Loucy (cell line): ENCODE measurements at regions not wholly inside any gene's neighbourhood (a gene's known extent, or its start where the extent isn't known, plus 50 kb on each side); places are given as distances from the start of the nearest gene placed in this dataset.

Experiments used
- H2AFZ ChIP-seq: fragments of 200-600 bp; sonication (generic); 2 replicates; pipeline ENCODE4 v1.6.0; 2016; ENCODE audit warnings: antibody characterized with exemption, mild to moderate bottlenecking, low read length, moderate library complexity
- H3F3A ChIP-seq: fragments of 200-600 bp; 2 replicates; pipeline ENCODE4 v1.6.0; 2016; ENCODE audit warnings: antibody characterized with exemption, low read depth, mild to moderate bottlenecking
- H3K27me3 ChIP-seq: fragments of 200-600 bp; sonication (generic); 2 replicates; pipeline ENCODE4 v1.6.1; 2014; ENCODE audit warnings: low read length, mild to moderate bottlenecking; ENCODE audit not compliant: insufficient read depth, poor library complexity, severe bottlenecking
- H3K36me3 ChIP-seq: fragments of 200-600 bp; sonication (generic); 2 replicates; pipeline ENCODE4 v1.6.1; 2016; ENCODE audit warnings: low read length; ENCODE audit not compliant: insufficient read depth
- H3K4me1 ChIP-seq: fragments of 200-600 bp; sonication (generic); 2 replicates; pipeline ENCODE4 v1.5.1; 2014; ENCODE audit warnings: low read length, mild to moderate bottlenecking; ENCODE audit not compliant: insufficient read depth, poor library complexity, severe bottlenecking
- H3K4me2 ChIP-seq: fragments of 200-600 bp; sonication (generic); 2 replicates; pipeline ENCODE4 v1.6.0; 2014; ENCODE audit warnings: antibody characterized with exemption, low read length, low read depth, mild to moderate bottlenecking; ENCODE audit not compliant: poor library complexity, severe bottlenecking
- H3K4me3 ChIP-seq: fragments of 200-600 bp; sonication (generic); 2 replicates; pipeline ENCODE4 v1.5.1; 2014; ENCODE audit warnings: low read length, mild to moderate bottlenecking, mixed read lengths; ENCODE audit not compliant: poor library complexity, severe bottlenecking
- H3K79me2 ChIP-seq: fragments of 200-600 bp; sonication (generic); 2 replicates; pipeline ENCODE4 v1.6.1; 2014; ENCODE audit warnings: low read length; ENCODE audit not compliant: insufficient read depth
- H3K9ac ChIP-seq: fragments of 200-600 bp; sonication (generic); 2 replicates; pipeline ENCODE4 v1.6.0; 2014; ENCODE audit warnings: mild to moderate bottlenecking, low read depth, low read length, moderate library complexity; ENCODE audit not compliant: poor library complexity, severe bottlenecking
- H3K9me2 ChIP-seq: fragments of 200-600 bp; sonication (generic); replicated peaks from 2 replicates; pipeline ENCODE4 v1.6.1; 2016; ENCODE audit warnings: low read depth, low read length, mixed read lengths
- H3K9me3 ChIP-seq: fragments of 200-600 bp; sonication (generic); 2 replicates; pipeline ENCODE4 v1.6.1; 2014; ENCODE audit warnings: mild to moderate bottlenecking, antibody characterized with exemption, low read length, low read depth; ENCODE audit not compliant: insufficient read depth
- H4K20me1 ChIP-seq: fragments of 200-600 bp; sonication (generic); 2 replicates; pipeline ENCODE4 v1.6.0; 2014; ENCODE audit warnings: antibody characterized with exemption, low read length, mild to moderate bottlenecking; ENCODE audit not compliant: insufficient read depth, poor library complexity, severe bottlenecking
- EZH2phosphoT487 ChIP-seq: fragments of 200-600 bp; IDR thresholded peaks from 2 replicates; pipeline ENCODE4 v1.6.1; 2018; ENCODE audit warnings: antibody characterized with exemption, mild to moderate bottlenecking, moderate library complexity, borderline replicate concordance
- TF ChIP-seq, protein P1 (sequence below): fragments of 200-600 bp; sonication (generic); conservative IDR thresholded peaks from 2 replicates; pipeline ENCODE4 v1.5.1; 2014; ENCODE audit warnings: mild to moderate bottlenecking, antibody characterized with exemption, low read length

- Histone ChIP-seq H3K36me3 (no peaks in the 10 kb centered on the region), H2AFZ (no peak overlapping the region), H3K4me1 (peaks cover 17% of the 10 kb centered on the region), H3K9ac (no peak overlapping the region), H3K9me3 (no peaks in the 10 kb centered on the region), H3K9me2 (no peaks in the 10 kb centered on the region), H3K79me2 (no peaks in the 10 kb centered on the region), H3F3A (no peaks in the 10 kb centered on the region), H3K27me3 (no peaks in the 10 kb centered on the region), H3K4me2 (peak overlapping the region; percentile 56), H3K4me3 (no peak overlapping the region), H4K20me1 (no peaks in the 10 kb centered on the region)
- no peak for TF ChIP-seq EZH2phosphoT487
- TF ChIP-seq, protein P1, sequence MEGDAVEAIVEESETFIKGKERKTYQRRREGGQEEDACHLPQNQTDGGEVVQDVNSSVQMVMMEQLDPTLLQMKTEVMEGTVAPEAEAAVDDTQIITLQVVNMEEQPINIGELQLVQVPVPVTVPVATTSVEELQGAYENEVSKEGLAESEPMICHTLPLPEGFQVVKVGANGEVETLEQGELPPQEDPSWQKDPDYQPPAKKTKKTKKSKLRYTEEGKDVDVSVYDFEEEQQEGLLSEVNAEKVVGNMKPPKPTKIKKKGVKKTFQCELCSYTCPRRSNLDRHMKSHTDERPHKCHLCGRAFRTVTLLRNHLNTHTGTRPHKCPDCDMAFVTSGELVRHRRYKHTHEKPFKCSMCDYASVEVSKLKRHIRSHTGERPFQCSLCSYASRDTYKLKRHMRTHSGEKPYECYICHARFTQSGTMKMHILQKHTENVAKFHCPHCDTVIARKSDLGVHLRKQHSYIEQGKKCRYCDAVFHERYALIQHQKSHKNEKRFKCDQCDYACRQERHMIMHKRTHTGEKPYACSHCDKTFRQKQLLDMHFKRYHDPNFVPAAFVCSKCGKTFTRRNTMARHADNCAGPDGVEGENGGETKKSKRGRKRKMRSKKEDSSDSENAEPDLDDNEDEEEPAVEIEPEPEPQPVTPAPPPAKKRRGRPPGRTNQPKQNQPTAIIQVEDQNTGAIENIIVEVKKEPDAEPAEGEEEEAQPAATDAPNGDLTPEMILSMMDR, result no peak
Measured at GRCh38 chr1:4137621-4138415, 237.7 kb upstream of the C1orf174 start.

- no peaks in the 10 kb centered on the region for H3K9me3 ChIP-seq
- TF ChIP-seq EZH2phosphoT487, result no peak
- TF ChIP-seq, protein P1, result no peak
- H3K4me2 ChIP-seq, result no peak overlapping the region
Measured at GRCh38 chr1:4139646-4140045, 239.6 kb upstream of the C1orf174 start.

DNA sequence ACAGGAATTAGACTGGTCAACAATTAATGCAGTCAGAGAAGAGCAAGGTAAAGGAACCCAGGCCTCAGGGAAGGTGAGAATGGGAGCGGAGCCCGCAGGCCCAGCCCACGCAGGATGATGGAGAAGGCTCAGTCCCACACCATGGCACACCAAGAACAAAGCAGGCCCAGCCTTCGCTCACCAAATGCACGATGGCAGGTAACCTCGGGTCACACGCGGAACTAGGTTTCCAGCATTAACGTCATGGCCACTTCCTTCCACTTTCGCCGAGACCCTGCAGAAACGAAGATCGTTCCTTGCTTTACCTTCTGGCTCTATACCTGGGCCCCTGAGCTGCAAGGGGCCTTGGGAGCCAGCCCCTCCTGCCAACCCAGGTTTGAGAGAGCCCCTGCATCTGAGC, 240.2 kb upstream of the C1orf174 start:
- Histone ChIP-seq H3K4me1 (peaks cover 17% of the 10 kb centered on the region), H3K27me3 (no peaks in the 10 kb centered on the region), H3K4me3 (no peak overlapping the region), H3F3A (no peaks in the 10 kb centered on the region), H3K36me3 (no peaks in the 10 kb centered on the region), H2AFZ (no peak overlapping the region), H3K4me2 (no peak overlapping the region), H3K9me2 (no peaks in the 10 kb centered on the region), H3K9me3 (no peaks in the 10 kb centered on the region), H4K20me1 (no peaks in the 10 kb centered on the region), H3K9ac (no peak overlapping the region), H3K79me2 (no peaks in the 10 kb centered on the region)
- TF ChIP-seq EZH2phosphoT487, result no peak
- TF ChIP-seq, protein P1, result no peak

More at GRCh38 chr1:4139646-4140045, 239.6 kb upstream of the C1orf174 start:
- Histone ChIP-seq H3K79me2 (no peaks in the 10 kb centered on the region), H3K4me3 (no peak overlapping the region), H3K4me1 (peaks cover 17% of the 10 kb centered on the region), H3K9me2 (no peaks in the 10 kb centered on the region), H3K27me3 (no peaks in the 10 kb centered on the region), H2AFZ (no peak overlapping the region), H3K9ac (no peak overlapping the region), H4K20me1 (no peaks in the 10 kb centered on the region), H3F3A (no peaks in the 10 kb centered on the region), H3K36me3 (no peaks in the 10 kb centered on the region)
